Ovary (tissue), 7 donors: ENCODE measurements at regions not wholly inside any gene's neighbourhood (a gene's known extent, or its start where the extent isn't known, plus 50 kb on each side); places are given as distances from the start of the nearest gene placed in this dataset.

Experiments
- DNase-seq, 5 donors: peaks; one replicate each; pipeline ENCODE4 v3.0.0-alpha.2; 2019 to 2020
- H3K27ac ChIP-seq, 2 donors: fragments of 200-600 bp; one replicate each; pipeline versions ENCODE4 v1.5.1 to v1.8.0; 2019 to 2022
- H3K27me3 ChIP-seq: fragments of 200-600 bp; one replicate; pipeline ENCODE4 v1.8.0; 2022
- H3K36me3 ChIP-seq: fragments of 200-600 bp; sonication (generic); one replicate; pipeline ENCODE4 v1.5.1; 2019
- H3K4me1 ChIP-seq: one replicate; pipeline ENCODE4 v1.8.1; 2013; ENCODE audit warnings: mild to moderate bottlenecking, moderate library complexity; ENCODE audit not compliant: insufficient read depth
- H3K4me3 ChIP-seq: fragments of 200-600 bp; sonication (generic); one replicate; pipeline ENCODE4 v1.5.1; 2017
- H3K9me3 ChIP-seq, 2 donors: fragments of 200-600 bp in 1 of 2; sonication (generic) in 1 of 2; one replicate each; pipeline versions ENCODE4 v1.5.1 to v1.8.1; 2013 to 2019; ENCODE audit warnings: mild to moderate bottlenecking in 1 of 2, moderate library complexity in 1 of 2
- CTCF ChIP-seq, 3 donors: fragments of 450-650 bp in 2 of 3; fragments of 200-600 bp in 1 of 3; IDR thresholded peaks; one replicate each; pipeline versions ENCODE4 v1.5.1 to v1.8.0; 2016 to 2022; ENCODE audit warnings: antibody characterized with exemption in 3 of 3, mild to moderate bottlenecking in 1 of 3
- EP300 ChIP-seq: sonication (generic); formaldehyde crosslinking; IDR thresholded peaks from one replicate; pipeline ENCODE4 v1.6.1; 2017; ENCODE audit warnings: antibody characterized with exemption
- POLR2A ChIP-seq: fragments of 450-650 bp; IDR thresholded peaks from one replicate; pipeline ENCODE4 v1.6.1; 2017; ENCODE audit warnings: antibody characterized with exemption, mild to moderate bottlenecking, moderate library complexity
- WGBS, 3 donors: extraction: QIAGEN DNeasy Blood & Tissue Kit in 1 of 3; methylation state at CpG; one replicate each; pipeline versions ENCODE4 v1.1.5 to v1.1.7; 2013 to 2017; 5-methylcytosine and 5-hydroxymethylcytosine counted together
- intact Hi-C, 4 donors: fragments of 100-400 bp; cut with DNase I; formaldehyde crosslinking; loops; one replicate each; pipeline versions ENCODE4 v1.11.0 to v1.15.1; 2022 to 2023
- donor health status: DM: no; HTN: no; CAD: no; lungs with moderate emphysema.
- donor health status: DM: no; HTN: no; CAD: no.
- donor health status: Bipolar disorder and iron deficiency.
- donor health status: DM: no; HTN: no; CAD: no.
- donor health status: DM: yes; HTN: yes; CAD: no.

GRCh38 chrX:68894142-68894512, 65.3 kb downstream of the EFNB1 start:
- Histone ChIP-seq H3K4me3 (no peak overlapping the region), H3K9me3 (no peaks in the 10 kb centered on the region), H3K36me3 (no peaks in the 10 kb centered on the region), H3K27me3 (no peaks in the 10 kb centered on the region), H3K4me1 (peaks cover 2% of the 10 kb centered on the region), H3K27ac (peak overlapping the region in 1 of 2 donors; percentile 59)
- DNase-seq, result no peak
- intact Hi-C loops, result no loop called here
- TF ChIP-seq CTCF (IDR thresholded peaks at IDR 0.05), result no peak
- no peak for TF ChIP-seq POLR2A
- no peak for TF ChIP-seq EP300
- WGBS, 3 donors, result 62 to 86% (median 82%) methylated on average over 8 of the region's 8 CpGs

DNA sequence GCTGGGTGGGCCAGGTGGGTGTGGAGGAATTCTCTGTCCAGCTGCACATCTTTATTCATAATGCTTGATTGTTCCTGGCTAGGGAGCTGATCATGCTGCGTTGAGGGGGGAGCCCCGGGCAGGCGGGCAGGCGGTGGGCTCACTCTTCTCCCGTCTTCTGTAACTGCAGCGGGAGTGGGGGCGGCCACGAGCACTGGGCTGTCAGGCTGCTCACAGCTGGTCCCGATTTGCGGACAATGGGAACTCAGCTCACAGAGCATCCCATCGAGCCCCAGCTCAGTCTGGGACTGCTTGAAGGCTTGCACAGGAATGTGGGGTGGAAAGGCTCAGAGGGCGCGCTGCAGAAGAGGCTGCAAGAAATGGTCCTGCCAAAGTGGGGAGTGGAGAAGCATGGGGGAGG, 63.8 kb downstream of the EFNB1 start:
- Histone ChIP-seq H3K27ac (no peak overlapping the region), H3K9me3 (no peaks in the 10 kb centered on the region), H3K36me3 (no peaks in the 10 kb centered on the region), H3K4me3 (no peak overlapping the region), H3K4me1 (peaks cover 2% of the 10 kb centered on the region), H3K27me3 (no peaks in the 10 kb centered on the region)
- DNase-seq, result no peak
- intact Hi-C loops, result no loop called here
- TF ChIP-seq POLR2A, result no peak
- TF ChIP-seq EP300, result no peak
- TF ChIP-seq CTCF (IDR thresholded peaks at IDR 0.05), result no peak
- WGBS, 3 donors, result 62 to 80% (median 74%) methylated on average over 13 of the region's 13 CpGs

- intact Hi-C loops, result no loop called here
- no peaks in the 10 kb centered on the region for H3K27me3 ChIP-seq
- TF ChIP-seq CTCF (IDR thresholded peaks at IDR 0.05), result no peak
- no peak for TF ChIP-seq EP300
- no peak for TF ChIP-seq POLR2A
- no peaks in the 10 kb centered on the region for H3K9me3 ChIP-seq
- H3K27ac ChIP-seq, result no peak overlapping the region
- 74 to 90% (median 88%) methylated on average over 2 of the region's 2 CpGs for WGBS, 3 donors
- no peak overlapping the region for H3K4me3 ChIP-seq
- no peak for DNase-seq
- peaks cover 2% of the 10 kb centered on the region for H3K4me1 ChIP-seq
- H3K36me3 ChIP-seq, result no peaks in the 10 kb centered on the region
Measured at GRCh38 chrX:68892134-68892533, 63.3 kb downstream of the EFNB1 start.
